ENCODE measurements at regions not wholly inside any gene's neighbourhood (a gene's known extent, or its start where the extent isn't known, plus 50 kb on each side); places are given as distances from the start of the nearest gene placed in this dataset.
"Not testable (repeated sequence)": the region's sequence is repeated elsewhere in the genome, so short reads cannot be mapped to it uniquely, and the experiment has no call there.

GRCh38 chr1:224554620-224555259 is 61.4 kb upstream of the CNIH3 start:
- no peak for DNase-seq
- intact Hi-C loops (cut with DNase I): no loop called here
- ATAC-seq: no peak
- no peaks in the 10 kb centered on the region for H3K9me3 ChIP-seq
- H3K4me1 ChIP-seq: no peaks in the 10 kb centered on the region
- no peak overlapping the region for H3K4me3 ChIP-seq
- no peak overlapping the region for H3K27ac ChIP-seq
- WGBS, 4 donors: 74 to 79% (median 78%) methylated on average over 4 of the region's 4 CpGs
- no peaks in the 10 kb centered on the region for H3K27me3 ChIP-seq
- TF ChIP-seq POLR2A (IDR thresholded peaks at IDR 0.05) (no peak), CTCF (IDR thresholded peaks at IDR 0.05) (no peak)
- no peaks in the 10 kb centered on the region for H3K36me3 ChIP-seq

- DNase-seq: no peak
- H3K36me3 ChIP-seq: no peaks in the 10 kb centered on the region
- TF ChIP-seq CTCF (IDR thresholded peaks at IDR 0.05) (no peak), POLR2A (IDR thresholded peaks at IDR 0.05) (no peak)
- H3K27ac ChIP-seq: no peak overlapping the region
- intact Hi-C loops (cut with DNase I): no loop called here
- no peak overlapping the region for H3K4me3 ChIP-seq
- H3K27me3 ChIP-seq: no peaks in the 10 kb centered on the region
- 69 to 70% (median 69%) methylated on average over 3 of the region's 3 CpGs for WGBS, 4 donors
- H3K9me3 ChIP-seq: peaks cover 0 to 5% (median 0%) of the 10 kb centered on the region in 12 donors
- ATAC-seq: no peak
- no peaks in the 10 kb centered on the region for H3K4me1 ChIP-seq
Observed at GRCh38 chr1:224558904-224559303, 57.2 kb upstream of the CNIH3 start.

GRCh38 chr1:224559981-224560728 is 56.0 kb upstream of the CNIH3 start:
- H3K27me3 ChIP-seq: no peaks in the 10 kb centered on the region
- H3K4me1 ChIP-seq: peaks cover 0 to 9% (median 0%) of the 10 kb centered on the region in 12 donors
- H3K36me3 ChIP-seq: no peaks in the 10 kb centered on the region
- H3K4me3 ChIP-seq: no peak overlapping the region
- peaks cover 0 to 5% (median 0%) of the 10 kb centered on the region in 12 donors for H3K9me3 ChIP-seq
- TF ChIP-seq CTCF (IDR thresholded peaks at IDR 0.05): no peak
- TF ChIP-seq POLR2A (IDR thresholded peaks at IDR 0.05): no peak
- intact Hi-C loops (cut with DNase I): no loop called here
- no peak for ATAC-seq
- no peak for DNase-seq
- no peak overlapping the region for H3K27ac ChIP-seq
- WGBS, 4 donors: 82 to 89% (median 85%) methylated on average over 5 of the region's 5 CpGs

DNA sequence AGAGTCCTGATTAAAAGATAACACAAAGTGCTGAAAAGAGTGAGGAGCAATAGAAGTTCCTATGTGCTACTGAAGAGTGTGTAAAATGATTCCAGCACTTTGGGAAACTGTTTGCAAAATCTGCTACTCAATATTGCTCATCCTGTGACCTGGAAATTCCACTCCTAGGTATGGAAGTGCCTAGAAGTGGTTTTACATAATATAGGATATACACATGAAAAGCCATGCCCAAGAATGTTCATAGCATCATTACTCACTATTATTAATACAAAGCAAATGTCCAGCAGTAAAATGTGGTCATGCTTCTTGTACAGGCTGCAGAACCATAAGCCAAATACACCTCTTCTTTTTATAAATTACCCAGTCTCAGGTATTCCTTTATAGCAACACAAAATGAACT is 53.2 kb upstream of the CNIH3 start:
- H3K9me3 ChIP-seq; DNase-seq; ATAC-seq; H3K36me3 ChIP-seq; H3K4me1 ChIP-seq; intact Hi-C loops (cut with DNase I); H3K27me3 ChIP-seq; H3K4me3 ChIP-seq; H3K27ac ChIP-seq: not testable (repeated sequence)
